ENCODE measurements at regions not wholly inside any gene's neighbourhood (a gene's known extent, or its start where the extent isn't known, plus 50 kb on each side); places are given as distances from the start of the nearest gene placed in this dataset.
"Not testable (repeated sequence)": the region's sequence is repeated elsewhere in the genome, so short reads cannot be mapped to it uniquely, and the experiment has no call there.

GRCh38 chr3:74904646-74905045 lies 290.2 kb upstream of the CNTN3 start:
- POLR2A ChIA-PET = no interaction called here
- Histone ChIP-seq H3K9me3 (ENCODE audit: control insufficient read depth, insufficient read depth, low read length) (no peaks in the 10 kb centered on the region; the same call in 1 of the 2 replicates), H3K27me3 (ENCODE audit: control insufficient read depth, insufficient read depth, low read length) (no peaks in the 10 kb centered on the region), H3K27ac (ENCODE audit: low read depth, low read length) (no peak overlapping the region), H3K4me3 (ENCODE audit: low read depth, low read length) (no peak overlapping the region)
- TF ChIP-seq, protein P1, sequence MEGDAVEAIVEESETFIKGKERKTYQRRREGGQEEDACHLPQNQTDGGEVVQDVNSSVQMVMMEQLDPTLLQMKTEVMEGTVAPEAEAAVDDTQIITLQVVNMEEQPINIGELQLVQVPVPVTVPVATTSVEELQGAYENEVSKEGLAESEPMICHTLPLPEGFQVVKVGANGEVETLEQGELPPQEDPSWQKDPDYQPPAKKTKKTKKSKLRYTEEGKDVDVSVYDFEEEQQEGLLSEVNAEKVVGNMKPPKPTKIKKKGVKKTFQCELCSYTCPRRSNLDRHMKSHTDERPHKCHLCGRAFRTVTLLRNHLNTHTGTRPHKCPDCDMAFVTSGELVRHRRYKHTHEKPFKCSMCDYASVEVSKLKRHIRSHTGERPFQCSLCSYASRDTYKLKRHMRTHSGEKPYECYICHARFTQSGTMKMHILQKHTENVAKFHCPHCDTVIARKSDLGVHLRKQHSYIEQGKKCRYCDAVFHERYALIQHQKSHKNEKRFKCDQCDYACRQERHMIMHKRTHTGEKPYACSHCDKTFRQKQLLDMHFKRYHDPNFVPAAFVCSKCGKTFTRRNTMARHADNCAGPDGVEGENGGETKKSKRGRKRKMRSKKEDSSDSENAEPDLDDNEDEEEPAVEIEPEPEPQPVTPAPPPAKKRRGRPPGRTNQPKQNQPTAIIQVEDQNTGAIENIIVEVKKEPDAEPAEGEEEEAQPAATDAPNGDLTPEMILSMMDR (IDR thresholded peaks at IDR 0.05; ENCODE audit: low read depth, low read length) = no peak
- no peak for DNase-seq (ENCODE audit: low read depth, low spot score)
- CTCF ChIA-PET = no interaction called here

DNA sequence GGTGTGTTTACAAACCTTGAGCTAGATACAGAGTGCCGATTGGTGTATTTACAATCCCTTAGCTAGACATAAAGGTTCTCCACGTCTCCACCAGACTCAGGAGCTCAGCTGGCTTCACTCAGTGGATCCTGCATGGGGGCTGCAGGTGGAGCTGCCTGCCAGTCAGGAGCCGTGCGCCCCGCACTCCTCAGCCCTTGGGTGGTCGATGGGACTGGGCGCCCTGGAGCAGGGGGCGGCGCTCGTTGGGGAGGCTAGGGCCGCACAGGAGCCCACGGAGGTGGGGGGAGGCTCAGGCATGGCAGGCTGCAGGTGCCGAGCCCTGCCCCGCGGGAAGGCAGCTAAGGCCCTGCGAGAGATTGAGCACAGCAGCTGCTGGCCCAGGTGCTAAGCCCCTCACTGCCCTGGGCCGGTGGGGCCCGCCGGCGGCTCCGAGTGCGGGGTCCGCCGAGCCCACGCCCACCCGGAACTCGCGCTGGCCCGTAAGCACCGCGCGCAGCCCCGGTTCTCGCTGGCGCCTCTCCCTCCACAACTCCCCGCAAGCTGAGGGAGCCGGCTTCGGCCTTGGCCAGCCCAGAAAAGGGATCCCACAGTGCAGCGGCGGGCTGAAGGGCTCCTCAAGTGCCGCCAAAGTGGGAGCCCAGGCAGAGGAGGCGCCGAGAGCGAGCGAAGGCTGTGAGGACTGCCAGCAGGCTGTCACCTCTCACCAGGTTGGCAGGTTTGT lies 285.5 kb upstream of the CNTN3 start:
- CTCF ChIA-PET; H3K27me3 ChIP-seq (ENCODE audit: control insufficient read depth, insufficient read depth, low read length); H3K9me3 ChIP-seq (ENCODE audit: control insufficient read depth, insufficient read depth, low read length); H3K27ac ChIP-seq (ENCODE audit: low read depth, low read length); DNase-seq (ENCODE audit: low read depth, low spot score); POLR2A ChIA-PET; H3K4me3 ChIP-seq (ENCODE audit: low read depth, low read length): not testable (repeated sequence)

- Histone ChIP-seq H3K27me3 (ENCODE audit: control insufficient read depth, insufficient read depth, low read length) (no peaks in the 10 kb centered on the region), H3K27ac (ENCODE audit: low read depth, low read length) (no peak overlapping the region), H3K9me3 (ENCODE audit: control insufficient read depth, insufficient read depth, low read length) (no peaks in the 10 kb centered on the region; the same call in 1 of the 2 replicates), H3K4me3 (ENCODE audit: low read depth, low read length) (no peak overlapping the region)
- TF ChIP-seq, protein P1 (IDR thresholded peaks at IDR 0.05; ENCODE audit: low read depth, low read length) = peak; percentile 51
- DNase-seq (ENCODE audit: low read depth, low spot score) = no peak
- ChIA-PET POLR2A (no interaction called here), CTCF (interaction anchor here (0.6 to 1.0 kb wide), 2 partner anchors 297 to 409 kb away, joined by 3 to 5 read pairs; no protein-coding TSS in a partner anchor)
Measured at GRCh38 chr3:74897006-74897405, 282.5 kb upstream of the CNTN3 start.

DNA sequence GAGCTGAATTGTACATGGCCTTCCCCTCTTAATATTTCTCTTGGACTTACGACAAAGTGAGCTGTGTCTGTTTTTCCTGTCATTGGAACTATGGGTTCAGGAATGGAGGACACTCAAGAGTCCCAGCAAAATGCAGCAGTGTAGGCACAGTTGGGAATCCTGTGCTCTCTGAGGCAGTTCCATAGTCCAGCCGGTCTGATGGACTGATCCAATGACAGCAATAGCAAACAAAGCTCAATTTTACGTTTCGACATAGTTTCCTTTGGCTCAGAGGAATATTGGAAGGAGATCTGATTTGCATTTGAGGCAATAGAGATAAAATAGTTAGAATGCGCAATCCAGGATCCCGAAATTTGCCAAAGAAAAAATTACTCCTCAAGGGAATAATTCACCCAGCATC lies 276.9 kb upstream of the CNTN3 start:
- TF ChIP-seq, protein P1 (IDR thresholded peaks at IDR 0.05; ENCODE audit: low read depth, low read length) = no peak
- ChIA-PET CTCF (interaction anchor here (1.0 kb wide), 1 partner anchor 8 kb away, joined by 3 read pairs; no protein-coding TSS in a partner anchor), POLR2A (no interaction called here)
- H3K4me3 ChIP-seq (ENCODE audit: low read depth, low read length) = no peak overlapping the region
- H3K27me3 ChIP-seq (ENCODE audit: control insufficient read depth, insufficient read depth, low read length) = no peaks in the 10 kb centered on the region
- no peak overlapping the region for H3K27ac ChIP-seq (ENCODE audit: low read depth, low read length)
- H3K9me3 ChIP-seq (ENCODE audit: control insufficient read depth, insufficient read depth, low read length) = no peaks in the 10 kb centered on the region
- DNase-seq (ENCODE audit: low read depth, low spot score) = no peak

GRCh38 chr3:74883690-74884089 lies 269.2 kb upstream of the CNTN3 start:
- H3K27ac ChIP-seq (ENCODE audit: low read depth, low read length) = no peak overlapping the region
- H3K4me3 ChIP-seq (ENCODE audit: low read depth, low read length) = no peak overlapping the region
- TF ChIP-seq, protein P1 (IDR thresholded peaks at IDR 0.05; ENCODE audit: low read depth, low read length) = peak; percentile 55
- POLR2A ChIA-PET = no interaction called here
- CTCF ChIA-PET = interaction anchor here (0.8 to 1.5 kb wide), 4 partner anchors 8 to 817 kb away, joined by 3 to 6 read pairs (median 4); no protein-coding TSS in a partner anchor
- H3K9me3 ChIP-seq (ENCODE audit: control insufficient read depth, insufficient read depth, low read length) = no peaks in the 10 kb centered on the region
- DNase-seq (ENCODE audit: low read depth, low spot score) = no peak
- H3K27me3 ChIP-seq (ENCODE audit: control insufficient read depth, insufficient read depth, low read length) = no peaks in the 10 kb centered on the region

Measured in AG04450 (cell line).